ENCODE measurements at regions not wholly inside any gene's neighbourhood (a gene's known extent, or its start where the extent isn't known, plus 50 kb on each side); places are given as distances from the start of the nearest gene placed in this dataset.

- TF ChIP-seq POLR2AphosphoS5 (IDR thresholded peaks at IDR 0.05; ENCODE audit: low read depth), result no peak
- TF ChIP-seq CTCF (IDR thresholded peaks at IDR 0.05; ENCODE audit: insufficient read depth, low read length), result no peak
- no peak for TF ChIP-seq GABPA (IDR thresholded peaks at IDR 0.05; ENCODE audit: low read depth)
Measured at GRCh38 chr4:117474987-117475386, 389.6 kb upstream of the TRAM1L1 start.
